Activated CD8-positive, alpha-beta memory T cell treated with anti-CD3 and anti-CD28 coated beads, Interleukin-2, amount 50 U/mL, for 48 hours (primary cell): ENCODE measurements at regions not wholly inside any gene's neighbourhood (a gene's known extent, or its start where the extent isn't known, plus 50 kb on each side); places are given as distances from the start of the nearest gene placed in this dataset.

Source experiments
- DNase-seq: peaks from one replicate; pipeline ENCODE4 v3.0.0-alpha.2; 2020

- DNase-seq = no peak
These were observed 928.9 kb downstream of the TBC1D22A start for GRCh38 chr22:47691152-47691895.

GRCh38 chr22:47690586-47690985 lies 928.1 kb downstream of the TBC1D22A start:
- DNase-seq = no peak

- DNase-seq = no peak
These were observed 927.7 kb downstream of the TBC1D22A start for GRCh38 chr22:47690166-47690565.

GRCh38 chr22:47687776-47688175 lies 925.3 kb downstream of the TBC1D22A start:
- DNase-seq = no peak

GRCh38 chr22:47687346-47687655 lies 924.9 kb downstream of the TBC1D22A start:
- DNase-seq = no peak

- DNase-seq = no peak
These were observed 924.3 kb downstream of the TBC1D22A start for GRCh38 chr22:47686594-47687345.

DNA sequence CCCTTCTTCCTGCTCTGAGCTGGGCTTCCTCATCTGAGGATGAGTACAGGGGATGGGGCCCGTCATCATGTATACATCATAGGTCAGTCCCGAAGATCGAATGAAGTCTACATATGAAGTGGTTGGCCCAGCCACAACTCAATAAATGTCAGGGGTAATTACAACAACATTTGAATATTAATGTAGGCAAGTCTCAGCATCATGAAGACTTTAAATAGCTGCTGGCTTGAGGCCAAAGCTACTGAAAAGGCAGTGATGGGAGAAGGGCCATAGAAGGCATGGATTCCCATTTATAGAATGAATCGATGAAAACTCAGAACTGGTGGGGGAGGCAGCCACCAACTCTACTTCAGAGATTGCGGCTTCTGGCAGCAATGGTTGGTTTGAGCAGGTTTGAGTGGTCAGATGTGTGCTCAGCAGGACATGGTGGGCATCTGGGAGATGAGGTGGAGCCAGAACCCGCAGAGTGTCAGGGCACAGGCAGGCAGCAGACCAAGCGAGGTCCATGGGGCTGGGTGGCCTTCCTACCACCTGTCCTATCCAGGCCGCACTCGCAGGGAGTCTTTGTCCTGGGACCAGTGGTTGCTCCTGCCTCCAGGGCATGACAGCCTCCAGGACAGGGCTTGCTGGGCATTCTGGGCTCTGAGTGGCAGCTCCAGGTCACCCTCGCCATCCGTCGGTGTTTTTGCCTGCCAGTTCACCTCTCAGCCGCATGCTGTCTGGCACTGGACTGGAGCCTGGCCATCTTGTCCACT lies 919.1 kb downstream of the TBC1D22A start:
- DNase-seq = no peak

- DNase-seq = no peak
These were observed 916.3 kb downstream of the TBC1D22A start for GRCh38 chr22:47678636-47679287.

DNA sequence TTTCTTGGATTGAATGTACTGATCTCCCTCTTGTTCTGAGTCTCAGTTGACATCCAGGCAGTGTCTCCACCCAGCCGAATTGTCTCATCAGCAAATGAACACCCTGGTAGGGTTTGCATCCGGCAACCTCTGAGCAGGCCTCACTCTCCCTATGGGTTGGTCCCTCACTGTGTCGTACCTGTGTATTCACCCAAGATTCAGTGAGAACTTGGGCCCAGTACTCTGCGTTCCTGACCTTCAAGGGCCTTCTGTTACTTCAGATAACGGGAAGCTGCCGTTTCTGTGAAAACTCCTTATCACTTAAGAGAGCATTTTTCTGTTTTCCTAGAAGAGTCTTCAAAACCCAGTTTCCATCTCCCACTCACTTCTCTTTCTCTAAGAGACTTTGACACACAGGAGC lies 915.6 kb downstream of the TBC1D22A start:
- no peak for DNase-seq

DNA sequence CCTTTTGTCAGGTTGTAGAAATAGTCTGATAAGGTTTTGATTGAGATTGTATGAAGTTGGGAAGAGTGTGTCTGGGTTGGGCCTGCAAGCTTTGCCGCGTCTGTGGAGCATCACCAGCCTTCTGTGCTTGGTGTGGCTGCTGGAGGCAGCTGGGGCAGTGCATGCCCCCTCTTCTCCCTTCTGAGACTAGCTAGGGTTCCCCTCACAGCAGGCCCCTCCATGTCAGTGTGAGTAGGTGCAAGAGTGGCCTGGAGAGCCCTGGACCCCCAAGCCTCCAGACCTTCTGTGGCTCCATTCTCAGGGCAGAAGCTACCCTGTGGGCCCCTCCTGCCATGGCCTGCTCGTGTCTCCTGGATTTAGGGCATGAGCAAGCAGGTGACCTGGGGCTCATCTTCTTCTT lies 914.2 kb downstream of the TBC1D22A start:
- DNase-seq = no peak

DNA sequence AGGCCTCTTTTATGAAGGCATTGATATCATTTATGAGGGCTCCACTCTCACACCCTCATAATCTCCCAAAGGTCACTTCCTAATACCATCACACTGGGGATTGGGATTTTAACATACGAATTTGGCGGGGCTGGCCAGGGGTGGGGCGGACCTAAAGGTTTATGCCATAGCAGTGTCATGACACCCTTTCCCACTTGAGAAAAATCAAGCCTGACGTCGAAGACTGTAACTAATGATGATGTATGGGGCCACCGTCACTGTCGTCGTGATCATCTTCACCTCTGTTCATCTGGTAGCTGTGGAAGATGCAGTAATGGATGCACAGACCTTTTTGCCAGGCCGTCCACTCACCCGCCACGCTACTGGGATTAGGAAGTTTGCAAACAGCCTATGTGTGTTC lies 912.1 kb downstream of the TBC1D22A start:
- DNase-seq = no peak

GRCh38 chr22:47673557-47673956 lies 911.1 kb downstream of the TBC1D22A start:
- no peak for DNase-seq

DNA sequence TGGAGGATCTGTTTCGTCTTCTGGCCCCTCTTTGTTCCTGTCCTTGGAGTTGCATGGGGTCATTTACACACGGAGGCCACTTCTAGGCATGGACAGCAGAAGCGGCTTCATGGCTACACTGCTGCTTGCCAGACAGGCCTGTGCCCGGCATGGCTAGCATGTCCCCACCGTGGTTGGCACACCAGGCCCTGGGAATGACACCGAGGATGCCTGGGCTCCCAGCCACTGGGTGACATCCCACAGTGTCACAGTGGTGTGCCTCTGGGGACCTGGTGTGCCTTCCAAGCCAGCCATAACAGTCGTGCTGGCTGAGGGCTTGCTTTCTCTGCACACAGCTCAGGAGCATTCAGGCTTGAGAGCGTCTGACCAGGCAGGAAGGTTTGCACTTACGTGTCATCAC lies 910.1 kb downstream of the TBC1D22A start:
- DNase-seq = no peak

DNA sequence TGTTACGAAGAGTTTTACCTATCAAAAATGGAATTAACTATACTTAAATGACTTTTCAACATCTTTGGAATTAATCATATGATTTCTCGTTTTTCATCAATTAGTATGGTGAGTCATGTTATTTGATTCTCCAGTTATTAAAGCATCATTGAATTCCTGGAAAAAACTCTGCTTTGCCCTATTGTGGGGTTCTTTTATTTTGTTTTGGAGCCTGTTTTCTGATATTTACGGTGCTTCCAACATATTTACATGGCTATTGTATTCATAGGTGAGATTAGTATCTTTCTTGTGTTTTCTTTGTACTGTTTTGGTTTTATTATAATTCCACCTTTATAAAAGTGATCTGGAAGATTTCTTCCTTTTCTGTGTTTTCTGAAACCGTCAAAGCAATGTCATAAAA lies 902.7 kb downstream of the TBC1D22A start:
- no peak for DNase-seq

GRCh38 chr22:47663615-47664605 lies 901.5 kb downstream of the TBC1D22A start:
- no peak for DNase-seq

DNA sequence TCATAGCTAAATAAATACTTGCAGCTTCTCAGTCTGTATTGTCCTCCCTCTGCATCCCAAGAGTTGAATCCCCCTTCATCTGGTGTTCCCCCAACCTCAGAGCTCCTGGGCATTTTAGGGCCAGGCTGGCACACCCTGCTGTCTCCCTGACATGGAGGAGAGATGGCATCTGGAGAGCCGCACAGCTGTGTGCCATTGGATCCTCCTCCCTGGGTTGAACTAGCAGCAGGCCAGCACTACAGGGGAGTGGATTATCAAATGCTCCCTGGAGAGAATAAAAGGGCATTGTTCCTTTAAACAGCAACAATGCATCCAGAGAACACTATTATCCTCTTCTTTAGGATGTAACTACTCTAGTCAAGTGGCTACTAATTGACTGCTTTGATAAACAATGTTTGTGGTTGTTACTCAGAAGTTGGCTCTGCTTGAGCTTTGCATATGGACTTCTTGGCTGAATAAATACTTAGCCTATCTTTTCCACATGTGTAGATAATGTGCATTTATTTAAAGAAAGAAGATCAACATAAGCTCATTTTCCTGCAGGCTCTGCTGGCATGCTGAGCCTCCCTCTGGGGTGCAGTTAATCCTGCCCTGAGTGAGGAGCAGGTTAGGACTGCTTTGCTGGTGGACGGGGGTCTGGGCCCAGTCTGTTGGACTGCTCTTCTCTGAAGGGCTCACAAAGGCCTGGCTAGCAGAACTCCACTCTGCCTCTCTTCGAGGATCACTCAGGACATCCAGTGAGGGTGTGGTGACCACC lies 897.2 kb downstream of the TBC1D22A start:
- DNase-seq = no peak

DNA sequence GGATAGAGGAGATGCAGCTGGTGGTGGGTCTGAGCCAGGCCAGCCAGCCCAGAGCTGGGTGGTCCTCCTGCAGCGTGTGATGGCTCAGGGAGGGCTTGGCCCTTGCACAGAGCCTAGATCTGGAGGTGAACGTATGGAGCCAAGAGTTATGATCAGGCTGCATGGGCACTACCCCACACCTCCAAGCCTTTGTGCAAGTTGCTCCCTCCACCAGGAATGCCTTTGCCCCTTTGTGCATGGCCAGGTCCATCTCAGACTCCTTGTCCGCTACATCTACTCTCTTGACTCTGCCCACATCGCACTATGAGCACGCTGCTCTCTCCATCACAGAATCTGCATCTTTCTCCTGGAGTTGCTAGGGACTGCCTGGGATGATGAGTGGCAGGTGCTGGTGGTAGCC lies 895.7 kb downstream of the TBC1D22A start:
- DNase-seq = no peak

DNA sequence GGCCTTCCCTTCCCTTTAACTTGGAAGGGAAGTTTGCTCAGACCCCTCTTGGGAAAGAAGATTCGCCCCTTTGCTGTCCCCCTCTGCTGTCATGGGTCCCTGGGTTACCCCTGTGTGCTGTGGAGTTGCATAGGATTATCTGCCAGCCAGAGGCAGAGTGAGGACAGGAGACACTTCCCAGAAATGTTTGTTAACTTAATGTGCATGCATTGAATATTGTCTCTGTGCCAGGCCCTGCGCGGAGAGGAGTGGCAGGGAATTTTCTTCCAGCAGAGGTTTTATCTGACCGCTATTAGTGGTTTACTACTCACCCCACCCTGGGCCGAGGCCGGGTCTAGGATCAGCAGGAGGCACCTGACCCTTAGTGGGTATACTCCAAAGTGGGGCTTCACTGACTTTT lies 894.8 kb downstream of the TBC1D22A start:
- DNase-seq = no peak

DNA sequence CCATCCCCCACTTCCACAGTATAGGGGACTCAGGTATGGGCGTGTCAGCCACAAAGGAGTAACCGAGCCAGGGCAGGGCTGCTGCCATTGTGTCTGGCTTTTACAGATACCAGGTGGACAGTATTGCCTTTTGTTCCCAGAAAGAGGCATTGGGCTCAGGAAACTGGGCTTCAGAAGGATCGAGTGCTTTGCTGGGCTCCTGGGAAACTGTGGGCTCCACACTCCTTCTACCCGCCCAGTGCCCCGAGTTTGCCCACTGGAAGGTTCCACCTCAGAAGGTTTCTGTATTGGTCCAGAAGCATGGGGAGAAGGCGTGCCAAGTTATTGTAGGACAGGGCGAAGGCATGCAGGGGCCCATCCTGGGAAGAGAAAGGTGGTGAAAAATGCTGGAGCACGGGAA lies 894.4 kb downstream of the TBC1D22A start:
- no peak for DNase-seq

- DNase-seq = no peak
These were observed 893.5 kb downstream of the TBC1D22A start for GRCh38 chr22:47655930-47656329.

GRCh38 chr22:47654922-47655491 lies 892.6 kb downstream of the TBC1D22A start:
- no peak for DNase-seq
